NT2/D1 (cell line): ENCODE measurements at regions not wholly inside any gene's neighbourhood (a gene's known extent, or its start where the extent isn't known, plus 50 kb on each side); places are given as distances from the start of the nearest gene placed in this dataset.

Source experiments
- YY1 ChIP-seq: IDR thresholded peaks from 2 replicates; pipeline ENCODE4 v1.6.1; 2011; ENCODE audit not compliant: insufficient read length, insufficient read depth
- ZNF274 ChIP-seq: IDR thresholded peaks from 2 replicates; pipeline ENCODE4 v1.6.1; 2011; ENCODE audit warnings: mild to moderate bottlenecking, low read depth, low read length

DNA sequence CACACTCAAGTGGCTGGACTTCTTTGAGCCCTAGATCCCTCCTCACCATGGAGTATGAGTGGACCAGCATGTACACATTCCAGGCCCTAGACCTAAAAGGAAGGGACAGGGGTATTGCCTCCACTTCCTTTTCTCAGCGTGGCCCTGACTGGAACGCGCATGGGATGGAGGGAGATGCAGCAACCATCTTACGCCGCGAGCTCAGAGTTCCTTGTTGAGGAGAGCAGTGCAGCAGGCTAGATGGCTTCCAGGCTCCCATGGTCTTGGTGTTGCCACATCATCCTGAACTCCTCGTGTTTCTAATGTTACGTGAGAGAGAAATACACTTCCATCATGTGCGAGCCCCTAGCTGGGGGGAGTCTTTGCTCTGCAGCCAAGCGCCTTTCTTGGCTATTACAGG is 61.8 kb upstream of the DIO3 start:
- TF ChIP-seq YY1 (no peak), ZNF274 (no peak)
